MM.1S (cell line): ENCODE measurements at regions not wholly inside any gene's neighbourhood (a gene's known extent, or its start where the extent isn't known, plus 50 kb on each side); places are given as distances from the start of the nearest gene placed in this dataset.
"Not testable (repeated sequence)": the region's sequence is repeated elsewhere in the genome, so short reads cannot be mapped to it uniquely, and the experiment has no call there.

ENCODE experiments used
- DNase-seq: peaks from one replicate; pipeline ENCODE4 v3.0.0-alpha.2; 2015
- H2AFZ ChIP-seq: fragments of 300-600 bp; sonication (generic); 2 replicates; pipeline ENCODE4 v1.6.0; 2016; ENCODE audit warnings: antibody characterized with exemption, low read length
- H3F3A ChIP-seq: fragments of 300-600 bp; sonication (generic); 2 replicates; pipeline ENCODE4 v1.6.1; 2016; ENCODE audit warnings: mild to moderate bottlenecking, antibody characterized with exemption, low read length, moderate library complexity, mixed read lengths; ENCODE audit not compliant: insufficient read depth
- H3K27ac ChIP-seq: fragments of 300-600 bp; sonication (generic); 2 replicates; pipeline ENCODE4 v1.5.1; 2016; ENCODE audit warnings: mild to moderate bottlenecking, low read length
- H3K27me3 ChIP-seq: fragments of 300-600 bp; sonication (generic); replicated peaks from 2 replicates; pipeline ENCODE4 v1.6.0; 2016; ENCODE audit warnings: low read length; ENCODE audit not compliant: insufficient read depth
- H3K36me3 ChIP-seq: fragments of 300-600 bp; sonication (generic); replicated peaks from 2 replicates; pipeline ENCODE4 v1.6.1; 2016; ENCODE audit warnings: mild to moderate bottlenecking, low read length, mixed read lengths; ENCODE audit not compliant: insufficient read depth
- H3K4me1 ChIP-seq: fragments of 300-600 bp; sonication (generic); 2 replicates; pipeline ENCODE4 v1.6.1; 2016; ENCODE audit warnings: low read length, mixed read lengths
- H3K4me2 ChIP-seq: fragments of 300-600 bp; sonication (generic); 2 replicates; pipeline ENCODE4 v1.6.0; 2016; ENCODE audit warnings: low read depth, low read length
- H3K4me3 ChIP-seq: fragments of 300-600 bp; sonication (generic); 2 replicates; pipeline ENCODE4 v1.5.1; 2016; ENCODE audit warnings: low read length, mixed read lengths
- H3K79me2 ChIP-seq: fragments of 300-600 bp; sonication (generic); 2 replicates; pipeline ENCODE4 v1.6.1; 2016; ENCODE audit warnings: mixed run types, low read length, mixed read lengths
- H3K9ac ChIP-seq: fragments of 300-600 bp; sonication (generic); 2 replicates; pipeline ENCODE4 v1.6.1; 2016; ENCODE audit warnings: low read length, mixed read lengths
- H3K9me2 ChIP-seq: fragments of 300-600 bp; sonication (generic); replicated peaks from 2 replicates; pipeline ENCODE4 v1.6.1; 2016; ENCODE audit warnings: mild to moderate bottlenecking, low read length, mixed read lengths; ENCODE audit not compliant: insufficient read depth
- H3K9me3 ChIP-seq: fragments of 300-600 bp; sonication (generic); replicated peaks from 2 replicates; pipeline ENCODE4 v1.6.1; 2016; ENCODE audit warnings: mild to moderate bottlenecking, low read length, mixed read lengths; ENCODE audit not compliant: insufficient read depth
- H4K20me1 ChIP-seq: fragments of 300-600 bp; sonication (generic); 2 replicates; pipeline ENCODE4 v1.6.1; 2016; ENCODE audit warnings: mild to moderate bottlenecking, low read length, moderate library complexity, mixed read lengths; ENCODE audit not compliant: insufficient read depth
- EZH2 ChIP-seq: fragments of 300-600 bp; sonication (generic); optimal IDR thresholded peaks from 2 replicates; pipeline ENCODE3; 2017; ENCODE audit warnings: low read depth, mild to moderate bottlenecking, antibody characterized with exemption, low read length, mixed read lengths
- EZH2phosphoT487 ChIP-seq: fragments of 300-600 bp; sonication (generic); IDR thresholded peaks from 2 replicates; pipeline ENCODE4 v1.6.1; 2018; ENCODE audit warnings: antibody characterized with exemption, low read length
- TF ChIP-seq, protein P1 (sequence below): fragments of 300-600 bp; sonication (generic); IDR thresholded peaks from 2 replicates; pipeline ENCODE4 v1.5.1; 2016; ENCODE audit warnings: antibody characterized with exemption, low read length, mixed read lengths

DNA sequence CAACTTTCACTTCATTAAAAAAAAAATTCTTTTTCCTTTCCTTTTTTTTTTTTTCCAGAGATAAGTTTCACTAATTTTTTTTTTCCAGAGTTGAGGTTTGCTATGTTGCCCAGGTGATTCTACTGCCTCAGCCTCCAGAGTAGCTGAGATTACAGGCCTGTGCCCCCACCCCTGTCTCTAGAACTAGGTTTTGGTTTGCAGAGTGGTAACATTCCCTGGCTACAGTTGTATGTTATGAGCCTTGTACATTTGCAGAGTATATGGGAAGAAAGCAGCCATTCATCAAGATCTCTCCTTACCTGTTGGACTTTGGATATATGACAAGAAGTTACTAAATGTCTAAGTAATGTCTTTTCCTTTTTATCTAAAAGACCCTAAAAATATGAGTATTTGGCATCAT is 298.4 kb downstream of the MYCN start:
- TF ChIP-seq, protein P1, sequence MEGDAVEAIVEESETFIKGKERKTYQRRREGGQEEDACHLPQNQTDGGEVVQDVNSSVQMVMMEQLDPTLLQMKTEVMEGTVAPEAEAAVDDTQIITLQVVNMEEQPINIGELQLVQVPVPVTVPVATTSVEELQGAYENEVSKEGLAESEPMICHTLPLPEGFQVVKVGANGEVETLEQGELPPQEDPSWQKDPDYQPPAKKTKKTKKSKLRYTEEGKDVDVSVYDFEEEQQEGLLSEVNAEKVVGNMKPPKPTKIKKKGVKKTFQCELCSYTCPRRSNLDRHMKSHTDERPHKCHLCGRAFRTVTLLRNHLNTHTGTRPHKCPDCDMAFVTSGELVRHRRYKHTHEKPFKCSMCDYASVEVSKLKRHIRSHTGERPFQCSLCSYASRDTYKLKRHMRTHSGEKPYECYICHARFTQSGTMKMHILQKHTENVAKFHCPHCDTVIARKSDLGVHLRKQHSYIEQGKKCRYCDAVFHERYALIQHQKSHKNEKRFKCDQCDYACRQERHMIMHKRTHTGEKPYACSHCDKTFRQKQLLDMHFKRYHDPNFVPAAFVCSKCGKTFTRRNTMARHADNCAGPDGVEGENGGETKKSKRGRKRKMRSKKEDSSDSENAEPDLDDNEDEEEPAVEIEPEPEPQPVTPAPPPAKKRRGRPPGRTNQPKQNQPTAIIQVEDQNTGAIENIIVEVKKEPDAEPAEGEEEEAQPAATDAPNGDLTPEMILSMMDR, result no peak
- TF ChIP-seq EZH2, result no peak
- no peak for TF ChIP-seq EZH2phosphoT487
- Histone ChIP-seq H3K36me3 (no peaks in the 10 kb centered on the region), H3K4me1 (no peaks in the 10 kb centered on the region), H3K9ac (no peak overlapping the region), H3K9me3 (no peaks in the 10 kb centered on the region), H3K27ac (no peak overlapping the region), H3K4me2 (no peak overlapping the region), H3K79me2 (no peaks in the 10 kb centered on the region), H3K9me2 (no peaks in the 10 kb centered on the region), H2AFZ (no peak overlapping the region), H3K27me3 (no peaks in the 10 kb centered on the region), H3F3A (no peaks in the 10 kb centered on the region), H4K20me1 (no peaks in the 10 kb centered on the region), H3K4me3 (no peak overlapping the region)
- no peak for DNase-seq

DNA sequence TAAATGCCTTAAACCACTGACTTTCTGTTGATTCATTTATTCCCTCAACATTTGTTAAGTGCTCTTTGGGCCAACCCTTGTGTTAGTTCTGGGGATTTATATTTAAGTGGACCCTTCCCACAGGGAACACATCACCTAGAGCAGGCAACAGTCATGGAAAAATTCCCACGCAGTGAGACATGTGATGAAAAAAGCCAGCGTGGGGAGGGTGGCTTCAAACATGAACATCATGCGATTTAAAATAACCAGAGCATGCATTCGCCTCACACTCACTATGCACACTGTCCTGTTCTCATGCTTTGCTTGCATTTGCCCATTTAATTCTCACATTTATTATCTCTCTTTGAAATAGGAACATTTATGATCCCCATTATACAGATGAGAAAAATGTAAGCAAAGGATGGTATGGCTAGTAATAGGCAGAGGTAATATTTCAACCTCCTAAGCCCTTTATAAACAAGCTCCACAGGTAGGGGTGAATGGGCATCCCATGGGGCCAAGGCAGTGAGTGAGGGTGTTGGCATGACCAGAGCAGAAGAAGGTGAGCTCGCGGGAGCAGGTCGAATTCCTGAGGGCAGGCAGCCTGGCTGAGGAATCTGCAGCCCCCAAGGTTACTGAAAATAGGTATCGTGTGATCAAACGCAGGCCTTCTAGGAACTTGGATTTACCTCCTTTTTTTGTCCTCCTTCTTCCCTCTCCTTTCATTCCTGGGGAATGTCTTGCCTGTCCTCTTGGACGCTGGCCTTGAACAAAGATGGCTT is 297.8 kb downstream of the MYCN start:
- no peaks in the 10 kb centered on the region for H3K27me3 ChIP-seq
- H3F3A ChIP-seq, result no peaks in the 10 kb centered on the region
- H3K9me2 ChIP-seq, result no peaks in the 10 kb centered on the region
- H3K9me3 ChIP-seq, result no peaks in the 10 kb centered on the region
- no peak overlapping the region for H2AFZ ChIP-seq
- H3K36me3 ChIP-seq, result no peaks in the 10 kb centered on the region
- H3K4me2 ChIP-seq, result no peak overlapping the region
- H3K9ac ChIP-seq, result no peak overlapping the region
- H3K79me2 ChIP-seq, result no peaks in the 10 kb centered on the region
- TF ChIP-seq, protein P1, result no peak
- no peak for TF ChIP-seq EZH2
- H3K27ac ChIP-seq, result no peak overlapping the region
- H3K4me1 ChIP-seq, result no peaks in the 10 kb centered on the region
- no peak overlapping the region for H3K4me3 ChIP-seq
- no peaks in the 10 kb centered on the region for H4K20me1 ChIP-seq
- DNase-seq, result no peak

DNA sequence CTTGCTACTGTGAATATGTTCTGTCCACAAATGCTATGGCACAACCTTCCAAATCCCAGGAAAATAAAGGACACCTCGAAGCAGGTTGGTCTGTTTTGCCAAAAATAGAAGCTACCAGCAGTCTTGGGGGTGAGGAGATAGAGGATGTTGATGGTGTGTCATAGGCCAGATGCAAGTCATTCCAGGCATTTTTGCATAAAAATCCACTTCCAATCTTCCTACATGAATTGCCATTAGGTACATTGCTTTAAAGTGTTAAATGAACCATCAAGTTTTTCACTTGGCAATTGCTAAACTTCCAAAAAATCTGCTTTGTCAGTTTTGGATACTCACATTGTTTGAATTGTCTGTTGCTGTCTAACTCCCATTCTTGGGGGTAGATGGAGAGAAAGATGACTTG is 295.4 kb downstream of the MYCN start:
- Histone ChIP-seq H3K9me2 (no peaks in the 10 kb centered on the region), H3F3A (no peaks in the 10 kb centered on the region), H3K4me2 (no peak overlapping the region), H3K9me3 (no peaks in the 10 kb centered on the region), H3K9ac (no peak overlapping the region), H3K27me3 (no peaks in the 10 kb centered on the region), H3K4me3 (no peak overlapping the region), H3K27ac (no peak overlapping the region), H3K4me1 (no peaks in the 10 kb centered on the region), H2AFZ (no peak overlapping the region), H3K36me3 (no peaks in the 10 kb centered on the region), H3K79me2 (no peaks in the 10 kb centered on the region), H4K20me1 (no peaks in the 10 kb centered on the region)
- TF ChIP-seq EZH2, result no peak
- TF ChIP-seq EZH2phosphoT487, result no peak
- DNase-seq, result no peak

DNA sequence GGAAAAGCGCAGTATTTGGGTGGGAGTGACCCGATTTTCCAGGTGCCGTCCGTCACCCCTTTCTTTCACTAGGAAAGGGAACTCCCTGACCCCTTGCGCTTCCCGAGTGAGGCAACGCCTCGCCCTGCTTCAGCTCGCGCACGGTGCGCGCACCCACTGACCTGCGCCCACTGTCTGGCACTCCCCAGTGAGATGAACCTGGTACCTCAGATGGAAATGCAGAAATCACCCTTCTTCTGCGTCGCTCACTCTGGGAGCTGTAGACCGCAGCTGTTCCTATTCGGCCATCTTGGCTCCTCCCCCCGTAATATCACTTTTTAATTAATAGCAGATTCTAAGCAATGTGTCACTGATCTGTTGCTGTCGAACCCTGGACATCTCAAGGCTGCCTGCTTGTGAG is 294.9 kb downstream of the MYCN start:
- not testable (repeated sequence) for H3K4me1 ChIP-seq, H3K27ac ChIP-seq, H3K9me2 ChIP-seq, DNase-seq, H3K79me2 ChIP-seq, H3K9me3 ChIP-seq, H3K4me3 ChIP-seq, H4K20me1 ChIP-seq, H3K9ac ChIP-seq, H3K4me2 ChIP-seq, H3K36me3 ChIP-seq, H3K27me3 ChIP-seq, H3F3A ChIP-seq, H2AFZ ChIP-seq
